ENCODE measurements at regions not wholly inside any gene's neighbourhood (a gene's known extent, or its start where the extent isn't known, plus 50 kb on each side); places are given as distances from the start of the nearest gene placed in this dataset.

GRCh38 chr22:49305966-49306631 is 521.6 kb downstream of the BRD1 start:
- H3K4me3 Mint-ChIP-seq: no peak overlapping the region
- no peaks in the 10 kb centered on the region for H3K36me3 Mint-ChIP-seq
- H3K36me3 ChIP-seq (ENCODE audit: control insufficient read depth, insufficient read depth, low read length): no peaks in the 10 kb centered on the region
- H3K4me1 Mint-ChIP-seq: no peaks in the 10 kb centered on the region
- TF ChIP-seq CTCF (IDR thresholded peaks at IDR 0.05): no peak
- H3K27me3 ChIP-seq (ENCODE audit: control insufficient read depth, insufficient read depth, low read length): no peaks in the 10 kb centered on the region
- H3K9me3 Mint-ChIP-seq: no peaks in the 10 kb centered on the region
- no peak overlapping the region for H3K27ac Mint-ChIP-seq
- H3K4me3 ChIP-seq (ENCODE audit: low read length): no peak overlapping the region
- H3K27me3 Mint-ChIP-seq (ENCODE audit: low read depth in 2 of 2): peaks cover 14 to 24% of the 10 kb centered on the region in 2 donors
- WGBS (ENCODE audit: insufficient coverage): 80% methylated on average over 18 of the region's 18 CpGs
- DNase-seq: no peak
- no peaks in the 10 kb centered on the region for H3K9me3 ChIP-seq (ENCODE audit: control insufficient read depth, insufficient read depth, low read length)
- intact Hi-C loops (cut with micrococcal nuclease): no loop called here
- H3K27ac ChIP-seq (ENCODE audit: low read length): no peak overlapping the region
- ATAC-seq: no peak
- peaks cover 3% of the 10 kb centered on the region for H3K4me1 ChIP-seq (ENCODE audit: control insufficient read depth, insufficient read depth, low read length)

GRCh38 chr22:49305214-49305965 is 522.3 kb downstream of the BRD1 start:
- no peak overlapping the region for H3K4me3 ChIP-seq (ENCODE audit: low read length)
- no peaks in the 10 kb centered on the region for H3K36me3 Mint-ChIP-seq
- H3K4me3 Mint-ChIP-seq: no peak overlapping the region
- 15% methylated on average over 20 of the region's 20 CpGs for WGBS (ENCODE audit: insufficient coverage)
- peaks cover 14 to 17% of the 10 kb centered on the region in 2 donors for H3K27me3 Mint-ChIP-seq (ENCODE audit: low read depth in 2 of 2)
- peaks cover 3% of the 10 kb centered on the region for H3K4me1 ChIP-seq (ENCODE audit: control insufficient read depth, insufficient read depth, low read length)
- no peaks in the 10 kb centered on the region for H3K27me3 ChIP-seq (ENCODE audit: control insufficient read depth, insufficient read depth, low read length)
- H3K27ac Mint-ChIP-seq: no peak overlapping the region
- H3K9me3 Mint-ChIP-seq: no peaks in the 10 kb centered on the region
- intact Hi-C loops (cut with micrococcal nuclease): no loop called here
- no peaks in the 10 kb centered on the region for H3K9me3 ChIP-seq (ENCODE audit: control insufficient read depth, insufficient read depth, low read length)
- ATAC-seq (peak in 2 of 3 donors; percentile 49 to 79), DNase-seq (peak; percentile 56 to 63)
- no peak overlapping the region for H3K27ac ChIP-seq (ENCODE audit: low read length)
- no peaks in the 10 kb centered on the region for H3K4me1 Mint-ChIP-seq
- TF ChIP-seq CTCF (IDR thresholded peaks at IDR 0.05): peak; percentile 77
- no peaks in the 10 kb centered on the region for H3K36me3 ChIP-seq (ENCODE audit: control insufficient read depth, insufficient read depth, low read length)

GRCh38 chr22:49303781-49304461 is 523.8 kb downstream of the BRD1 start:
- Histone ChIP-seq H3K36me3 (ENCODE audit: control insufficient read depth, insufficient read depth, low read length) (no peaks in the 10 kb centered on the region), H3K4me3 (ENCODE audit: low read length) (no peak overlapping the region), H3K4me1 (ENCODE audit: control insufficient read depth, insufficient read depth, low read length) (peaks cover 3% of the 10 kb centered on the region), H3K9me3 (ENCODE audit: control insufficient read depth, insufficient read depth, low read length) (no peaks in the 10 kb centered on the region), H3K27ac (ENCODE audit: low read length) (no peak overlapping the region), H3K27me3 (ENCODE audit: control insufficient read depth, insufficient read depth, low read length) (no peaks in the 10 kb centered on the region)
- no peak overlapping the region for H3K4me3 Mint-ChIP-seq
- H3K4me1 Mint-ChIP-seq: no peaks in the 10 kb centered on the region
- H3K36me3 Mint-ChIP-seq: no peaks in the 10 kb centered on the region
- intact Hi-C loops (cut with micrococcal nuclease): no loop called here
- WGBS (ENCODE audit: insufficient coverage): 86% methylated on average over 22 of the region's 22 CpGs
- H3K27ac Mint-ChIP-seq: no peak overlapping the region
- DNase-seq: no peak
- H3K27me3 Mint-ChIP-seq (ENCODE audit: low read depth in 2 of 2): peaks cover 6 to 7% of the 10 kb centered on the region in 2 donors
- ATAC-seq: no peak
- no peak for TF ChIP-seq CTCF (IDR thresholded peaks at IDR 0.05)
- no peaks in the 10 kb centered on the region for H3K9me3 Mint-ChIP-seq
